HEK293 (cell line): ENCODE measurements at regions not wholly inside any gene's neighbourhood (a gene's known extent, or its start where the extent isn't known, plus 50 kb on each side); places are given as distances from the start of the nearest gene placed in this dataset.

Experiments used
- BCL11B ChIP-seq: fragments of 450-650 bp; formaldehyde crosslinking; IDR thresholded peaks from 2 replicates; pipeline ENCODE4 v1.5.1; 2016; ENCODE audit warnings: low read depth, missing biosample characterization, missing genetic modification characterization
- EGR2 ChIP-seq: fragments of 450-650 bp; formaldehyde crosslinking; IDR thresholded peaks from 2 replicates; pipeline ENCODE4 v1.5.1; 2016; ENCODE audit warnings: low read depth, missing biosample characterization, missing genetic modification characterization
- FEZF1 ChIP-seq: fragments of 450-650 bp; formaldehyde crosslinking; IDR thresholded peaks from 2 replicates; pipeline ENCODE4 v1.5.1; 2016; ENCODE audit warnings: missing biosample characterization, missing genetic modification characterization
- PRDM4 ChIP-seq: fragments of 450-650 bp; formaldehyde crosslinking; IDR thresholded peaks from 2 replicates; pipeline ENCODE4 v1.5.1; 2017; ENCODE audit warnings: missing biosample characterization, missing genetic modification characterization
- TCF7L2 ChIP-seq: IDR thresholded peaks from 2 replicates; pipeline ENCODE4 v1.6.1; 2011; ENCODE audit warnings: low read depth, mild to moderate bottlenecking, inconsistent platforms, low read length, moderate library complexity, borderline replicate concordance
- ZBTB26 ChIP-seq: fragments of 450-650 bp; formaldehyde crosslinking; optimal IDR thresholded peaks from 2 replicates; pipeline ENCODE3; 2016; ENCODE audit warnings: missing biosample characterization, mild to moderate bottlenecking, missing genetic modification characterization
- ZFP41 ChIP-seq: fragments of 450-650 bp; formaldehyde crosslinking; IDR thresholded peaks from 2 replicates; pipeline ENCODE4 v1.5.1; 2016; ENCODE audit warnings: missing biosample characterization, missing genetic modification characterization, borderline replicate concordance
- ZFP69B ChIP-seq: fragments of 450-650 bp; formaldehyde crosslinking; IDR thresholded peaks from 2 replicates; pipeline ENCODE4 v1.5.1; 2016; ENCODE audit warnings: missing biosample characterization, missing genetic modification characterization
- ZNF112 ChIP-seq: fragments of 450-650 bp; formaldehyde crosslinking; IDR thresholded peaks from 2 replicates; pipeline ENCODE4 v1.5.0; 2017; ENCODE audit warnings: missing biosample characterization, missing genetic modification characterization
- ZNF155 ChIP-seq: fragments of 450-650 bp; formaldehyde crosslinking; IDR thresholded peaks from 2 replicates; pipeline ENCODE4 v1.5.1; 2016; ENCODE audit warnings: missing biosample characterization, missing genetic modification characterization
- ZNF157 ChIP-seq: fragments of 450-650 bp; formaldehyde crosslinking; IDR thresholded peaks from 2 replicates; pipeline ENCODE4 v1.5.1; 2016; ENCODE audit warnings: missing biosample characterization, missing genetic modification characterization
- ZNF280C ChIP-seq: fragments of 450-650 bp; formaldehyde crosslinking; IDR thresholded peaks from 2 replicates; pipeline ENCODE4 v1.5.1; 2016; ENCODE audit warnings: missing biosample characterization, missing genetic modification characterization
- ZNF335 ChIP-seq: fragments of 450-650 bp; formaldehyde crosslinking; conservative IDR thresholded peaks from 2 replicates; pipeline ENCODE4 v1.5.1; 2016; ENCODE audit warnings: missing biosample characterization, missing genetic modification characterization
- ZNF362 ChIP-seq: fragments of 450-650 bp; formaldehyde crosslinking; IDR thresholded peaks from 2 replicates; pipeline ENCODE4 v1.5.1; 2016; ENCODE audit warnings: missing biosample characterization, missing genetic modification characterization
- ZNF416 ChIP-seq: fragments of 450-650 bp; formaldehyde crosslinking; IDR thresholded peaks from 2 replicates; pipeline ENCODE4 v1.5.1; 2016; ENCODE audit warnings: missing biosample characterization, missing genetic modification characterization
- ZNF530 ChIP-seq: fragments of 450-650 bp; formaldehyde crosslinking; IDR thresholded peaks from 2 replicates; pipeline ENCODE4 v1.5.1; 2016; ENCODE audit warnings: low read depth, missing biosample characterization, missing genetic modification characterization
- ZNF768 ChIP-seq: fragments of 450-650 bp; formaldehyde crosslinking; IDR thresholded peaks from 2 replicates; pipeline ENCODE4 v1.5.1; 2018; ENCODE audit warnings: missing biosample characterization, mild to moderate bottlenecking, missing genetic modification characterization
- ZNF776 ChIP-seq: fragments of 450-650 bp; formaldehyde crosslinking; IDR thresholded peaks from 2 replicates; pipeline ENCODE4 v1.5.0; 2017; ENCODE audit warnings: missing biosample characterization, missing genetic modification characterization, borderline replicate concordance
- ZNF837 ChIP-seq: fragments of 450-650 bp; formaldehyde crosslinking; IDR thresholded peaks from 2 replicates; pipeline ENCODE4 v1.5.1; 2016; ENCODE audit warnings: missing biosample characterization, missing genetic modification characterization
- ZSCAN16 ChIP-seq: fragments of 450-650 bp; formaldehyde crosslinking; IDR thresholded peaks from 2 replicates; pipeline ENCODE4 v1.5.1; 2016; ENCODE audit warnings: missing biosample characterization, missing genetic modification characterization
- TF ChIP-seq, protein P1 (sequence below): fragments of 450-650 bp; formaldehyde crosslinking; IDR thresholded peaks from 2 replicates; pipeline ENCODE4 v1.5.1; 2016; ENCODE audit warnings: missing biosample characterization, missing genetic modification characterization
- TF ChIP-seq, protein P2 (sequence below): fragments of 450-650 bp; formaldehyde crosslinking; conservative IDR thresholded peaks from 2 replicates; pipeline ENCODE4 v1.5.1; 2016; ENCODE audit warnings: low read depth, missing biosample characterization, missing genetic modification characterization
- TF ChIP-seq, protein P3 (sequence below): fragments of 450-650 bp; formaldehyde crosslinking; IDR thresholded peaks from 2 replicates; pipeline ENCODE4 v1.5.1; 2017; ENCODE audit warnings: missing biosample characterization, missing genetic modification characterization

GRCh38 chr17:71180801-71181385 lies 939.9 kb upstream of the SOX9 start (continued):
- TF ChIP-seq ZNF776 (tag by site-specific recombination) (no peak), ZNF157 (tag by site-specific recombination) (no peak), ZNF335 (tag by site-specific recombination) (peak; percentile 58), ZNF416 (tag by site-specific recombination) (no peak), ZSCAN16 (tag by site-specific recombination) (0 out of 2 replicates have a peak, but pooled peaks have one; percentile 14), ZNF768 (tag by site-specific recombination) (no peak), ZNF155 (tag by site-specific recombination) (no peak), ZFP41 (tag by site-specific recombination) (no peak), EGR2 (tag by site-specific recombination) (no peak), TCF7L2 (no peak), ZNF280C (tag by site-specific recombination) (no peak), ZNF530 (no peak), ZFP69B (tag by site-specific recombination) (peak; percentile 28; the same call in 1 of the 2 replicates), ZNF362 (tag by site-specific recombination) (peak; percentile 62; the same call in 1 of the 2 replicates), ZBTB26 (no peak), ZNF112 (tag by site-specific recombination) (no peak), FEZF1 (peak; percentile 99), ZNF837 (no peak), BCL11B (tag by site-specific recombination) (no peak), PRDM4 (tag by site-specific recombination) (peak; percentile 95)
- TF ChIP-seq, protein P1, sequence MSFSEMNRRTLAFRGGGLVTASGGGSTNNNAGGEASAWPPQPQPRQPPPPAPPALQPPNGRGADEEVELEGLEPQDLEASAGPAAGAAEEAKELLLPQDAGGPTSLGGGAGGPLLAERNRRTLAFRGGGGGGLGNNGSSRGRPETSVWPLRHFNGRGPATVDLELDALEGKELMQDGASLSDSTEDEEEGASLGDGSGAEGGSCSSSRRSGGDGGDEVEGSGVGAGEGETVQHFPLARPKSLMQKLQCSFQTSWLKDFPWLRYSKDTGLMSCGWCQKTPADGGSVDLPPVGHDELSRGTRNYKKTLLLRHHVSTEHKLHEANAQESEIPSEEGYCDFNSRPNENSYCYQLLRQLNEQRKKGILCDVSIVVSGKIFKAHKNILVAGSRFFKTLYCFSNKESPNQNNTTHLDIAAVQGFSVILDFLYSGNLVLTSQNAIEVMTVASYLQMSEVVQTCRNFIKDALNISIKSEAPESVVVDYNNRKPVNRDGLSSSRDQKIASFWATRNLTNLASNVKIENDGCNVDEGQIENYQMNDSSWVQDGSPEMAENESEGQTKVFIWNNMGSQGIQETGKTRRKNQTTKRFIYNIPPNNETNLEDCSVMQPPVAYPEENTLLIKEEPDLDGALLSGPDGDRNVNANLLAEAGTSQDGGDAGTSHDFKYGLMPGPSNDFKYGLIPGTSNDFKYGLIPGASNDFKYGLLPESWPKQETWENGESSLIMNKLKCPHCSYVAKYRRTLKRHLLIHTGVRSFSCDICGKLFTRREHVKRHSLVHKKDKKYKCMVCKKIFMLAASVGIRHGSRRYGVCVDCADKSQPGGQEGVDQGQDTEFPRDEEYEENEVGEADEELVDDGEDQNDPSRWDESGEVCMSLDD = no peak
- TF ChIP-seq, protein P2, sequence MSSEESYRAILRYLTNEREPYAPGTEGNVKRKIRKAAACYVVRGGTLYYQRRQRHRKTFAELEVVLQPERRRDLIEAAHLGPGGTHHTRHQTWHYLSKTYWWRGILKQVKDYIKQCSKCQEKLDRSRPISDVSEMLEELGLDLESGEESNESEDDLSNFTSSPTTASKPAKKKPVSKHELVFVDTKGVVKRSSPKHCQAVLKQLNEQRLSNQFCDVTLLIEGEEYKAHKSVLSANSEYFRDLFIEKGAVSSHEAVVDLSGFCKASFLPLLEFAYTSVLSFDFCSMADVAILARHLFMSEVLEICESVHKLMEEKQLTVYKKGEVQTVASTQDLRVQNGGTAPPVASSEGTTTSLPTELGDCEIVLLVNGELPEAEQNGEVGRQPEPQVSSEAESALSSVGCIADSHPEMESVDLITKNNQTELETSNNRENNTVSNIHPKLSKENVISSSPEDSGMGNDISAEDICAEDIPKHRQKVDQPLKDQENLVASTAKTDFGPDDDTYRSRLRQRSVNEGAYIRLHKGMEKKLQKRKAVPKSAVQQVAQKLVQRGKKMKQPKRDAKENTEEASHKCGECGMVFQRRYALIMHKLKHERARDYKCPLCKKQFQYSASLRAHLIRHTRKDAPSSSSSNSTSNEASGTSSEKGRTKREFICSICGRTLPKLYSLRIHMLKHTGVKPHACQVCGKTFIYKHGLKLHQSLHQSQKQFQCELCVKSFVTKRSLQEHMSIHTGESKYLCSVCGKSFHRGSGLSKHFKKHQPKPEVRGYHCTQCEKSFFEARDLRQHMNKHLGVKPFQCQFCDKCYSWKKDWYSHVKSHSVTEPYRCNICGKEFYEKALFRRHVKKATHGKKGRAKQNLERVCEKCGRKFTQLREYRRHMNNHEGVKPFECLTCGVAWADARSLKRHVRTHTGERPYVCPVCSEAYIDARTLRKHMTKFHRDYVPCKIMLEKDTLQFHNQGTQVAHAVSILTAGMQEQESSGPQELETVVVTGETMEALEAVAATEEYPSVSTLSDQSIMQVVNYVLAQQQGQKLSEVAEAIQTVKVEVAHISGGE (tag by site-specific recombination) = no peak
- TF ChIP-seq, protein P3, sequence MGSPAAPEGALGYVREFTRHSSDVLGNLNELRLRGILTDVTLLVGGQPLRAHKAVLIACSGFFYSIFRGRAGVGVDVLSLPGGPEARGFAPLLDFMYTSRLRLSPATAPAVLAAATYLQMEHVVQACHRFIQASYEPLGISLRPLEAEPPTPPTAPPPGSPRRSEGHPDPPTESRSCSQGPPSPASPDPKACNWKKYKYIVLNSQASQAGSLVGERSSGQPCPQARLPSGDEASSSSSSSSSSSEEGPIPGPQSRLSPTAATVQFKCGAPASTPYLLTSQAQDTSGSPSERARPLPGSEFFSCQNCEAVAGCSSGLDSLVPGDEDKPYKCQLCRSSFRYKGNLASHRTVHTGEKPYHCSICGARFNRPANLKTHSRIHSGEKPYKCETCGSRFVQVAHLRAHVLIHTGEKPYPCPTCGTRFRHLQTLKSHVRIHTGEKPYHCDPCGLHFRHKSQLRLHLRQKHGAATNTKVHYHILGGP (tag by site-specific recombination) = no peak
